ENCODE measurements at regions not wholly inside any gene's neighbourhood (a gene's known extent, or its start where the extent isn't known, plus 50 kb on each side); places are given as distances from the start of the nearest gene placed in this dataset.

- H3K4me3 ChIP-seq (ENCODE audit: low read depth, low read length) = no peak overlapping the region
- DNase-seq (ENCODE audit: low read depth) = no peak
- TF ChIP-seq, protein P1, sequence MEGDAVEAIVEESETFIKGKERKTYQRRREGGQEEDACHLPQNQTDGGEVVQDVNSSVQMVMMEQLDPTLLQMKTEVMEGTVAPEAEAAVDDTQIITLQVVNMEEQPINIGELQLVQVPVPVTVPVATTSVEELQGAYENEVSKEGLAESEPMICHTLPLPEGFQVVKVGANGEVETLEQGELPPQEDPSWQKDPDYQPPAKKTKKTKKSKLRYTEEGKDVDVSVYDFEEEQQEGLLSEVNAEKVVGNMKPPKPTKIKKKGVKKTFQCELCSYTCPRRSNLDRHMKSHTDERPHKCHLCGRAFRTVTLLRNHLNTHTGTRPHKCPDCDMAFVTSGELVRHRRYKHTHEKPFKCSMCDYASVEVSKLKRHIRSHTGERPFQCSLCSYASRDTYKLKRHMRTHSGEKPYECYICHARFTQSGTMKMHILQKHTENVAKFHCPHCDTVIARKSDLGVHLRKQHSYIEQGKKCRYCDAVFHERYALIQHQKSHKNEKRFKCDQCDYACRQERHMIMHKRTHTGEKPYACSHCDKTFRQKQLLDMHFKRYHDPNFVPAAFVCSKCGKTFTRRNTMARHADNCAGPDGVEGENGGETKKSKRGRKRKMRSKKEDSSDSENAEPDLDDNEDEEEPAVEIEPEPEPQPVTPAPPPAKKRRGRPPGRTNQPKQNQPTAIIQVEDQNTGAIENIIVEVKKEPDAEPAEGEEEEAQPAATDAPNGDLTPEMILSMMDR (IDR thresholded peaks at IDR 0.05; ENCODE audit: control insufficient read depth, extremely low read depth, insufficient read depth) = no peak
Measured at GRCh38 chrX:129006491-129006890, 516.8 kb downstream of the SMARCA1 start.

- no peak for DNase-seq (ENCODE audit: low read depth)
- TF ChIP-seq, protein P1 (IDR thresholded peaks at IDR 0.05; ENCODE audit: control insufficient read depth, extremely low read depth, insufficient read depth) = no peak
- H3K4me3 ChIP-seq (ENCODE audit: low read depth, low read length) = no peak overlapping the region
Measured at GRCh38 chrX:129000797-129001196, 522.5 kb downstream of the SMARCA1 start.

GRCh38 chrX:129000018-129000417 is 523.3 kb downstream of the SMARCA1 start:
- TF ChIP-seq, protein P1 (IDR thresholded peaks at IDR 0.05; ENCODE audit: control insufficient read depth, extremely low read depth, insufficient read depth) = no peak
- DNase-seq (ENCODE audit: low read depth) = no peak

DNA sequence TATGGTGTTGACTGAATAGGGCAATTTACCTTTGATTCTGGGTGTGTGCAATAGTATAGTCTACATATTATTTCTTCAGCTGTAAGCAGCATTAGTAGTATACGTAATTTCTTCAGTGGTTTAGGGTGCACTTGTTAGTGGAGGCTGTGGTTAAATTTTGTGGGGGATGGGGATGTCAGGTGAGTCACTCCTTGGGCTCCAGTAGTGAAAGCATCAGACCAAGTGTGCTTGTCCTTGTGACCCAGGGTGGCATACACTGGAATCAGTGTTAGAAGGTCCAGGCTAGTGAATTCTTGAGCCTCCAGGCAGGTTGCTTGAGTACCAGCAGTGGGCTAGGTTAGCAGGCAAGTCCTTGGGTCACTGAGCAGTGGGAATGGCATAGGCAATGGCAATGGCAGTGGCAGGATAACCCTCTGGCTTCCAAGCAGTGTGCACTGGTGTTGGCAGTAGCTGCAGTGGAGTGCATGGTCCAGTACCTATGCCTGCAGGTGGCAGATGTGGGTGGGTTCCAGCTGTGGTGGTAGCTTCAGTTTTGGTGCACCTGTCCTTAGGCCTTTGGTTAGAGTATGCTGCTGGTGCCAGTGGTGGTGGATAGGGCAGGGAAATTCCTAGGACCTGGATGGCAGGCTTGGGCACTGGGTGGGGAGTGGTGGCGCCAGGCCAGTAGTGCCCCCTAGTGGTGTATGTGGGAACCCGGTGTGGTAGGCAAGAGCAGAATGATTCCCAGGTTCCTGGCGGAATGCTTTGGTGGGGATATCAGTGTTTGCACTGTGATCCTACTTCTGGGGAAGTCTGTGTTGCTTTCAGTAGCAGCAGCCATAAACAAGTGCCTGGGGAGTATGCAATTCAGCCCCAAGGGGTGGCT is 531.0 kb downstream of the SMARCA1 start:
- DNase-seq (ENCODE audit: low read depth) = no peak
- no peak overlapping the region for H3K4me3 ChIP-seq (ENCODE audit: low read depth, low read length)
- TF ChIP-seq, protein P1 (IDR thresholded peaks at IDR 0.05; ENCODE audit: control insufficient read depth, extremely low read depth, insufficient read depth) = 0 out of 2 replicates have a peak, but pooled peaks have one; percentile 19

More at GRCh38 chrX:129000018-129000417, 523.3 kb downstream of the SMARCA1 start:
- H3K4me3 ChIP-seq (ENCODE audit: low read depth, low read length) = no peak overlapping the region

DNA sequence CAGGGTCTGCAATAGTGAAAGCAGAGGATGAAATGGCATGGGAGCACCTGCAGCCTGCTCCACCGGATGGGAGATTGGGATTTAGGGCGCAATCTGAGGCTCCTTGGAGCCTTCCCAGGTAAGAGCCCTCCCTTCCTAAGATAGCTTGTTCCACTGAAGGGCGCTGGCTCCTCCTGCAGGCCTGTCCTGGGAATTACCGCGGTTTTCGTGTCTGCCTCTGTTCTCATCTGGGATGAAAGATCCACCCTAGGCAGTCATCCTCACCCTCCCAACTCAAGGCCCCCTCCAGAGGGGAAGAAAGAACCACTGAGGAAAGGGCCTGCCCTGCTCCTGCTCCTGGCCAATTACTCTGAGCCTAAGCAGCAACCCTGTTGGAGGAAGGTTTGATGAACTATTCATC is 547.5 kb downstream of the SMARCA1 start:
- no peak overlapping the region for H3K4me3 ChIP-seq (ENCODE audit: low read depth, low read length)
- DNase-seq (ENCODE audit: low read depth) = no peak
- TF ChIP-seq, protein P1 (IDR thresholded peaks at IDR 0.05; ENCODE audit: control insufficient read depth, extremely low read depth, insufficient read depth) = peak; percentile 76

GRCh38 chrX:128973033-128973432 is 550.3 kb downstream of the SMARCA1 start:
- TF ChIP-seq, protein P1 (IDR thresholded peaks at IDR 0.05; ENCODE audit: control insufficient read depth, extremely low read depth, insufficient read depth) = no peak
- DNase-seq (ENCODE audit: low read depth) = no peak
- no peak overlapping the region for H3K4me3 ChIP-seq (ENCODE audit: low read depth, low read length)

All from LNCaP clone FGC (cell line).